Trophoblast cell (in vitro differentiated cells and primary cell): ENCODE measurements at regions not wholly inside any gene's neighbourhood (a gene's known extent, or its start where the extent isn't known, plus 50 kb on each side); places are given as distances from the start of the nearest gene placed in this dataset.

Source experiments
- DNase-seq, 2 donors: peaks; one replicate each; pipeline ENCODE4 v3.0.0-alpha.2; 2016
- H2AFZ ChIP-seq: 2 replicates; pipeline ENCODE4 v1.6.1; 2013; ENCODE audit warnings: low read length, moderate library complexity, mild to moderate bottlenecking; ENCODE audit not compliant: insufficient read depth, poor library complexity
- H2AK5ac ChIP-seq: 2 replicates; pipeline ENCODE4 v1.6.1; 2013; ENCODE audit warnings: mild to moderate bottlenecking, low read length
- H2BK120ac ChIP-seq: 2 replicates; pipeline ENCODE4 v1.6.1; 2013; ENCODE audit warnings: low read length, mild to moderate bottlenecking, moderate library complexity; ENCODE audit not compliant: insufficient read depth, poor library complexity
- H2BK12ac ChIP-seq: 2 replicates; pipeline ENCODE4 v1.6.1; 2013; ENCODE audit warnings: mild to moderate bottlenecking, low read length, moderate library complexity
- H2BK5ac ChIP-seq: 2 replicates; pipeline ENCODE4 v1.6.1; 2013; ENCODE audit warnings: low read length, low read depth, moderate library complexity, mild to moderate bottlenecking; ENCODE audit not compliant: poor library complexity
- H3K14ac ChIP-seq: 2 replicates; pipeline ENCODE4 v1.6.1; 2013; ENCODE audit warnings: mild to moderate bottlenecking, low read length
- H3K18ac ChIP-seq: 2 replicates; pipeline ENCODE4 v1.6.1; 2013; ENCODE audit warnings: mild to moderate bottlenecking, low read length
- H3K23ac ChIP-seq: 2 replicates; pipeline ENCODE4 v1.6.1; 2013; ENCODE audit warnings: low read length
- H3K27ac ChIP-seq: 2 replicates; pipeline ENCODE4 v1.5.1; 2013; ENCODE audit warnings: low read depth, mild to moderate bottlenecking, inconsistent platforms, low read length, moderate library complexity
- H3K27me3 ChIP-seq: 2 replicates; pipeline ENCODE4 v1.6.1; 2013; ENCODE audit warnings: inconsistent platforms, mild to moderate bottlenecking, low read length, moderate library complexity; ENCODE audit not compliant: insufficient read depth
- H3K36me3 ChIP-seq, 2 experiments: 1 replicate in 1 of 2; 2 replicates in 1 of 2; pipeline ENCODE4 v1.6.1; 2013; ENCODE audit warnings: low read length in 2 of 2, mild to moderate bottlenecking in 2 of 2, moderate library complexity in 1 of 2; ENCODE audit not compliant: insufficient read depth in 2 of 2, control insufficient read depth in 1 of 2
- H3K4ac ChIP-seq: 2 replicates; pipeline ENCODE4 v1.6.1; 2013; ENCODE audit warnings: low read depth, mild to moderate bottlenecking, low read length, moderate library complexity
- H3K4me1 ChIP-seq, 2 experiments: 1 replicate in 1 of 2; 2 replicates in 1 of 2; pipeline ENCODE4 v1.6.1; 2013; ENCODE audit warnings: low read length in 2 of 2, mild to moderate bottlenecking in 2 of 2, moderate library complexity in 1 of 2; ENCODE audit not compliant: insufficient read depth in 2 of 2, control insufficient read depth in 1 of 2
- H3K4me2 ChIP-seq: 2 replicates; pipeline ENCODE4 v1.6.1; 2013; ENCODE audit warnings: inconsistent platforms, mild to moderate bottlenecking, low read length, moderate library complexity
- H3K4me3 ChIP-seq: 2 replicates; pipeline ENCODE4 v1.5.1; 2013; ENCODE audit warnings: mild to moderate bottlenecking, low read depth, low read length, inconsistent platforms
- H3K79me1 ChIP-seq: one replicate; pipeline ENCODE4 v1.6.1; 2013; ENCODE audit warnings: low read length
- H3K79me2 ChIP-seq: 2 replicates; pipeline ENCODE4 v1.6.1; 2013; ENCODE audit warnings: low read length, mild to moderate bottlenecking; ENCODE audit not compliant: control insufficient read depth, insufficient read depth, poor library complexity
- H3K9ac ChIP-seq: 2 replicates; pipeline ENCODE4 v1.6.1; 2013; ENCODE audit warnings: mild to moderate bottlenecking, low read length
- H3K9me3 ChIP-seq: 2 replicates; pipeline ENCODE4 v1.6.1; 2013; ENCODE audit warnings: low read depth, mild to moderate bottlenecking, control low read depth, inconsistent platforms, low read length; ENCODE audit not compliant: insufficient read depth
- H4K12ac ChIP-seq: 2 replicates; pipeline ENCODE4 v1.6.1; 2013; ENCODE audit warnings: low read depth, mild to moderate bottlenecking, low read length, moderate library complexity
- H4K8ac ChIP-seq: 2 replicates; pipeline ENCODE4 v1.6.1; 2013; ENCODE audit warnings: low read depth, mild to moderate bottlenecking, low read length, moderate library complexity
- H4K91ac ChIP-seq: one replicate; pipeline ENCODE4 v1.6.1; 2013; ENCODE audit warnings: low read depth, mild to moderate bottlenecking, low read length, moderate library complexity
- WGBS: extraction: QIAGEN DNeasy Blood & Tissue Kit; methylation state at CpG from one replicate; pipeline ENCODE4 v1.1.7; 2013; ENCODE audit warnings: missing lambda C conversion rate; ENCODE audit not compliant: insufficient read length, insufficient coverage; ENCODE audit errors: extremely low coverage; 5-methylcytosine and 5-hydroxymethylcytosine counted together

DNA sequence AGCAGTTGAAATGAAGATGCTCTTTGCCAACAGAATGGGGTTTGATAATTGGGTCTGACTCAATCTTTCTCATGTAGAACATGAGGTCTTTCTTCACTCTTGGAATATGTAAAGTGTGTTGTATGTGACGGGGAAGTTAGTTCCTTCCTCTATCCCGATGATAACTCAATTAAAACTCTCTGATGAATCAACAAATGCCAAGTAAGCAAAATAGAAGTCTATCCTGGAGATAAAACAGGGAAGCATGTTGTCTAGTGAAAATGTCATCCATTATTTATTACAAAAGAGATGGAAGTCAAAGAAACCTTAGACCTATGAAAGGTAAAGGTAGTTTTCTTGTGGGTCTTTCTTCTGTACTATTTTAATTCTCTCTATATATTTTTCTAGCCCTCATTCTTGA lies 274.2 kb upstream of the ARRDC4 start:
- Histone ChIP-seq H3K79me2 (no peaks in the 10 kb centered on the region), H2BK120ac (no peak overlapping the region), H3K27ac (no peak overlapping the region), H3K4ac (no peak overlapping the region), H3K9ac (no peak overlapping the region), H4K8ac (no peak overlapping the region), H4K91ac (no peak overlapping the region), H3K14ac (no peak overlapping the region), H3K9me3 (no peaks in the 10 kb centered on the region), H2AK5ac (no peak overlapping the region), H3K79me1 (no peaks in the 10 kb centered on the region), H3K18ac (no peak overlapping the region), H3K23ac (no peak overlapping the region), H3K4me1 (no peaks in the 10 kb centered on the region), H2BK12ac (no peak overlapping the region), H3K4me2 (no peak overlapping the region), H3K4me3 (no peak overlapping the region), H4K12ac (no peak overlapping the region), H2AFZ (no peak overlapping the region), H2BK5ac (no peak overlapping the region), H3K27me3 (no peaks in the 10 kb centered on the region), H3K36me3 (no peaks in the 10 kb centered on the region)
- no CpG with 5 or more reads among the region's 2 CpGs for WGBS
- DNase-seq = no peak

DNA sequence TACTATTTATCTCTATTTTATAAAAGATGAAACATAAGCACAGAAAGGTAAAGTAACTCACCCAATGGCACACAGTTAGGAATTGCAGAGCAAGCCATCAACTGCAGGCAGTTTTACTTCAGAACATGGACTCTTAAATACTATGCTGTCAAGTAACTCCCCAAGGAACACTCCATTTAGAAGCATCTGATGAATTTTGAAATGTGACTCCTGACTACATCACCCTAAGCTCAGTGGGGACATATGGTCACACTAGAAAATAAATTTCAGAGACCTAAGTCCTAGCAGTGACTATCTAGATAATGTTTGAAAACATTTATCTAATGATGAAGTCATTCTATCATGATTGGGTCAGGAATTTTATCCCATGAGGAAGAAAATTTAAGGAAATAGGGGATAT lies 272.8 kb upstream of the ARRDC4 start:
- Histone ChIP-seq H2AFZ (no peak overlapping the region), H2AK5ac (no peak overlapping the region), H3K9ac (no peak overlapping the region), H3K18ac (no peak overlapping the region), H3K4me1 (peaks cover 0 to 5% of the 10 kb centered on the region in 2 experiments), H3K4me3 (no peak overlapping the region), H3K36me3 (no peaks in the 10 kb centered on the region), H4K8ac (no peak overlapping the region), H2BK120ac (no peak overlapping the region), H3K23ac (no peak overlapping the region), H4K91ac (no peak overlapping the region), H2BK5ac (no peak overlapping the region), H4K12ac (no peak overlapping the region), H3K27me3 (no peaks in the 10 kb centered on the region), H3K9me3 (no peaks in the 10 kb centered on the region), H3K14ac (no peak overlapping the region), H2BK12ac (no peak overlapping the region), H3K4me2 (no peak overlapping the region), H3K27ac (no peak overlapping the region), H3K79me1 (no peaks in the 10 kb centered on the region), H3K79me2 (no peaks in the 10 kb centered on the region), H3K4ac (no peak overlapping the region)
- DNase-seq = no peak

DNA sequence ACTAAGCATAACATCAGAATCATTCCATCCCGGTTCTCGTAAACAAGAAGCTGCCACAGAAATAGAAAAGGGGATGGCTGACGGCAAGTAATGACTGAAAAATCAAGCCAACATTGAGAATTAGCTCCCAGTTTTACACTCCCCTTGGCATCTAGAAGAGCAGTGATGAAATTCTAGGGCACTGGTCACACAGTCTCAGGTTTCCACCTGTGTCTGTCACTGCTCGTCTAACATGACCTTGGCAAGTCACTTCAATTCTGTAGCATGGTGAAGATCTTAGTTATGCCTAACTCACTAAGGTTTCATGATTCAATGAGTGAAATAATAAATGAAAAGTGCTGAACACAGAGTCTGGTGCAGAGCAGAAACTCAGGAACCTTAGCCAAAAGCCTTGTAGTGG lies 272.3 kb upstream of the ARRDC4 start:
- no peaks in the 10 kb centered on the region for H3K79me1 ChIP-seq
- no peak overlapping the region for H2BK5ac ChIP-seq
- H4K12ac ChIP-seq = no peak overlapping the region
- no peak for DNase-seq
- H4K8ac ChIP-seq = no peak overlapping the region
- no peak overlapping the region for H2AFZ ChIP-seq
- WGBS = no CpG with 5 or more reads among the region's 4 CpGs
- peaks cover 0 to 5% of the 10 kb centered on the region in 2 experiments for H3K4me1 ChIP-seq
- H3K18ac ChIP-seq = no peak overlapping the region
- no peaks in the 10 kb centered on the region for H3K79me2 ChIP-seq
- no peak overlapping the region for H3K4ac ChIP-seq
- H3K27me3 ChIP-seq = no peaks in the 10 kb centered on the region
- H2BK120ac ChIP-seq = no peak overlapping the region
- H3K4me3 ChIP-seq = no peak overlapping the region
- no peak overlapping the region for H3K9ac ChIP-seq
- H3K9me3 ChIP-seq = no peaks in the 10 kb centered on the region
- no peak overlapping the region for H3K27ac ChIP-seq
- no peak overlapping the region for H3K23ac ChIP-seq
- no peaks in the 10 kb centered on the region for H3K36me3 ChIP-seq
- H2AK5ac ChIP-seq = no peak overlapping the region
- H2BK12ac ChIP-seq = no peak overlapping the region
- no peak overlapping the region for H3K4me2 ChIP-seq
- no peak overlapping the region for H3K14ac ChIP-seq
- no peak overlapping the region for H4K91ac ChIP-seq

DNA sequence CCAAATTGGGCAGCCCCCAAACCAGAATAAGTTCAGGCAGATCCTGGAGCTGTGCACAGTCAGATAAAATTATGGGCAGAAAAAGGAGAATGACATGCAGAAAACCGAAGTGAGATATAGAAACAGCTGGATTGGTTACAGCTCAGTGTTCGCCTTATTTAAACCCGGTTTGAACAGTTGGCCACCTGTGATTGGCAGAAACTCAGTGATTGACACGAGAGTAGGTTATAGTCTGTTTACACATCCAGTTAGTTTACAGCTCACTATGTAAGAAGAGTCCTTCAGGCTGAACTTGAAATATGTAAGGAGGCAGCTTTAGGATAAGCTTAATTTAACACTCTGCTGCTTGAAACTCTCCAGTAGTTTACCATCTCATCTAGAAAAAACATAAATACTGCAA lies 271.6 kb upstream of the ARRDC4 start:
- Histone ChIP-seq H4K91ac (no peak overlapping the region), H3K4me2 (no peak overlapping the region), H2AK5ac (no peak overlapping the region), H3K36me3 (no peaks in the 10 kb centered on the region), H3K27ac (no peak overlapping the region), H3K14ac (no peak overlapping the region), H3K23ac (no peak overlapping the region), H3K4me3 (no peak overlapping the region), H2BK5ac (no peak overlapping the region), H2BK12ac (no peak overlapping the region), H4K12ac (no peak overlapping the region), H3K27me3 (no peaks in the 10 kb centered on the region), H3K18ac (no peak overlapping the region), H2BK120ac (no peak overlapping the region), H2AFZ (no peak overlapping the region), H3K4me1 (peaks cover 0 to 5% of the 10 kb centered on the region in 2 experiments), H3K4ac (no peak overlapping the region), H3K9me3 (no peaks in the 10 kb centered on the region), H4K8ac (no peak overlapping the region), H3K79me1 (no peaks in the 10 kb centered on the region), H3K9ac (no peak overlapping the region), H3K79me2 (no peaks in the 10 kb centered on the region)
- WGBS = no CpG with 5 or more reads among the region's 4 CpGs
- DNase-seq = no peak
